ENCODE measurements at regions not wholly inside any gene's neighbourhood (a gene's known extent, or its start where the extent isn't known, plus 50 kb on each side); places are given as distances from the start of the nearest gene placed in this dataset.

DNA sequence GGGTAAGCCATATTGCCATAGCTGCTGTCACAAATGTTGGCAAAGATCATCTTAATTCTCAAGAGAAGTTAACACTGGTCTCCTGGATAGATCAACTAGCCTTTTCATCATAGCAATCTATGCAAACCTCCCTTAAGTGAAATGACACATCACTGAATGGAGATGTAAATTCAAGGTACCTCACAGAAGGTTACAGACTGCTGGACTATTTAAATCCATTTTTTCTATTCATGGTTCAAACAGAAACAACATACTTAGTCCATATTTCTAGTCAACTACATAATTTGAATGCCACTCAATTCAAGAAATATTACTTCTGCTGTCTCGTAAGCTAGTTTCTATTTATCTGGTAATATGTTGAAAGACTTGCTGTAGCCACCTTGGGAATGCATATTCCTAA is 748.3 kb downstream of the C12orf50 start:
- TF ChIP-seq CTCF (IDR thresholded peaks at IDR 0.05) (no peak), EZH2 (IDR thresholded peaks at IDR 0.05; ENCODE audit: borderline replicate concordance, insufficient read depth, low read depth, low read length, poor library complexity, severe bottlenecking) (no peak)

Data from B cell (primary cell).